Endodermal cell (in vitro differentiated cells): ENCODE measurements at regions not wholly inside any gene's neighbourhood (a gene's known extent, or its start where the extent isn't known, plus 50 kb on each side); places are given as distances from the start of the nearest gene placed in this dataset.

Experiments
- DNase-seq: peaks from one replicate; pipeline ENCODE4 v3.0.0-alpha.2; 2017
- H3K27ac ChIP-seq: 2 replicates; pipeline ENCODE4 v1.5.1; 2013; ENCODE audit warnings: mild to moderate bottlenecking, low read depth, low read length, moderate library complexity
- H3K27me3 ChIP-seq: 2 replicates; pipeline ENCODE4 v1.6.1; 2013; ENCODE audit warnings: mild to moderate bottlenecking, low read length, moderate library complexity; ENCODE audit not compliant: insufficient read depth, control insufficient read depth, poor library complexity, severe bottlenecking
- H3K36me3 ChIP-seq: 2 replicates; pipeline ENCODE4 v1.7.0; 2013; ENCODE audit warnings: mild to moderate bottlenecking, low read length, moderate library complexity; ENCODE audit not compliant: control insufficient read depth, insufficient read depth
- H3K4me1 ChIP-seq: one replicate; pipeline ENCODE4 v1.7.0; 2013; ENCODE audit warnings: low read length; ENCODE audit not compliant: control insufficient read depth, insufficient read depth
- H3K4me3 ChIP-seq: 2 replicates; pipeline ENCODE4 v1.5.1; 2013; ENCODE audit warnings: mild to moderate bottlenecking, low read length, moderate library complexity
- H3K9ac ChIP-seq: 2 replicates; pipeline ENCODE4 v1.6.1; 2013; ENCODE audit warnings: mild to moderate bottlenecking, low read length, moderate library complexity; ENCODE audit not compliant: poor library complexity, severe bottlenecking; ENCODE audit errors: extremely low read depth
- H3K9me3 ChIP-seq: 2 replicates; pipeline ENCODE4 v1.6.1; 2013; ENCODE audit warnings: mild to moderate bottlenecking, low read length, moderate library complexity; ENCODE audit not compliant: control insufficient read depth
- H3K27ac Mint-ChIP-seq: 2 replicates; pipeline ENCODE4 v1.8.0; 2020; ENCODE audit warnings: mixed read lengths
- H3K27me3 Mint-ChIP-seq: 2 replicates; pipeline ENCODE4 v1.8.0; 2021; ENCODE audit warnings: mild to moderate bottlenecking, mixed read lengths; ENCODE audit not compliant: insufficient read depth
- H3K36me3 Mint-ChIP-seq: 2 replicates; pipeline ENCODE4 v1.8.0; 2020; ENCODE audit warnings: low read depth, mixed read lengths
- H3K4me1 Mint-ChIP-seq: 2 replicates; pipeline ENCODE4 v1.8.0; 2020; ENCODE audit warnings: mixed read lengths
- H3K4me3 Mint-ChIP-seq: 2 replicates; pipeline ENCODE4 v1.8.0; 2020; ENCODE audit warnings: mild to moderate bottlenecking, moderate library complexity, mixed read lengths
- H3K9me3 Mint-ChIP-seq: 2 replicates; pipeline ENCODE4 v1.8.0; 2020; ENCODE audit warnings: mild to moderate bottlenecking, mixed read lengths
- WGBS, 2 experiments: methylation state at CpG; one replicate each; pipeline versions ENCODE4 v1.1.5 to v1.1.7; 2013; ENCODE audit warnings: missing lambda C conversion rate in 2 of 2, mixed read lengths in 1 of 2; ENCODE audit not compliant: insufficient coverage in 1 of 2, insufficient read length in 1 of 2; 5-methylcytosine and 5-hydroxymethylcytosine counted together
- TF ChIP-seq, protein P1 (sequence below): fragments of 200-600 bp; sonication (generic); conservative IDR thresholded peaks from 2 replicates; pipeline ENCODE4 v1.5.0; 2021; ENCODE audit warnings: antibody characterized with exemption, mild to moderate bottlenecking

DNA sequence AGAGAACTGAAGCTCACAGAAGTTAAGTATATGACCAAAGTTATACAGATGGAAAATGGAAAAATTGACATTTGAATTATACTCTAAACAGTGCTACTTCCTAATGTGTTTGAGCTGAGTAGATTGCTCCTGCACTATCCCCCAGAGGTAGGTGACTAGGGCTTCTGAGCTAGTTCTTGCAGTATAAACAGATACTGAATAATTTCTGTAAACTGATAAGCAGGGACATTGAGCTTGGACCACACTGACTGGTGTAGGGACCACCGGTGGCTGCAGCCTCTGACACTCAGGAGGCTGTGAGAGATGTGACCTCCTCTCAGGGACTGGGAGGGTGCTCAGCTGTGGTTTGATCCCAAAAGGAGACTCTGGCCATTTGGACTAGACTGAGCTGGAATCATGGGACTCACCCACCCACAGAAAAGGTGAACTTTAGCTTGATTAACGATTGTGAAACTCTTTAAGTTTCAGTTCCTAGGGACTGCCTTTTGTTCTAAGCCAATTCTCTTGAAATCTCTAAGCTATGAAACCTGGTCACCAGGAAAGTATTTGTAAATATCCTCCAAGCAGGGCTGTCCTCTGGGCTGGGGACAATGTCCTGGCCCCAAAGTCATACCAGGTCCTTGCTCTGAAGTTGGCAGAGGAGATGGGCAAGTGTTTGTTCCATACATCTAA is 291.5 kb downstream of the SEC61B start:
- H3K4me1 ChIP-seq = peaks cover 5% of the 10 kb centered on the region
- TF ChIP-seq, protein P1, sequence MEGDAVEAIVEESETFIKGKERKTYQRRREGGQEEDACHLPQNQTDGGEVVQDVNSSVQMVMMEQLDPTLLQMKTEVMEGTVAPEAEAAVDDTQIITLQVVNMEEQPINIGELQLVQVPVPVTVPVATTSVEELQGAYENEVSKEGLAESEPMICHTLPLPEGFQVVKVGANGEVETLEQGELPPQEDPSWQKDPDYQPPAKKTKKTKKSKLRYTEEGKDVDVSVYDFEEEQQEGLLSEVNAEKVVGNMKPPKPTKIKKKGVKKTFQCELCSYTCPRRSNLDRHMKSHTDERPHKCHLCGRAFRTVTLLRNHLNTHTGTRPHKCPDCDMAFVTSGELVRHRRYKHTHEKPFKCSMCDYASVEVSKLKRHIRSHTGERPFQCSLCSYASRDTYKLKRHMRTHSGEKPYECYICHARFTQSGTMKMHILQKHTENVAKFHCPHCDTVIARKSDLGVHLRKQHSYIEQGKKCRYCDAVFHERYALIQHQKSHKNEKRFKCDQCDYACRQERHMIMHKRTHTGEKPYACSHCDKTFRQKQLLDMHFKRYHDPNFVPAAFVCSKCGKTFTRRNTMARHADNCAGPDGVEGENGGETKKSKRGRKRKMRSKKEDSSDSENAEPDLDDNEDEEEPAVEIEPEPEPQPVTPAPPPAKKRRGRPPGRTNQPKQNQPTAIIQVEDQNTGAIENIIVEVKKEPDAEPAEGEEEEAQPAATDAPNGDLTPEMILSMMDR = no peak
- Mint-ChIP-seq H3K4me1 (peaks cover 28% of the 10 kb centered on the region), H3K36me3 (no peaks in the 10 kb centered on the region), H3K27ac (no peak overlapping the region), H3K27me3 (peaks cover 1% of the 10 kb centered on the region), H3K4me3 (no peak overlapping the region), H3K9me3 (no peaks in the 10 kb centered on the region)
- no peaks in the 10 kb centered on the region for H3K27me3 ChIP-seq
- H3K36me3 ChIP-seq = no peaks in the 10 kb centered on the region
- no peak overlapping the region for H3K4me3 ChIP-seq
- no peak overlapping the region for H3K9ac ChIP-seq
- H3K27ac ChIP-seq = no peak overlapping the region
- H3K9me3 ChIP-seq = no peaks in the 10 kb centered on the region
- 87 to 100% methylated on average over 2 of the region's 2 CpGs for WGBS, 2 experiments
- no peak for DNase-seq

DNA sequence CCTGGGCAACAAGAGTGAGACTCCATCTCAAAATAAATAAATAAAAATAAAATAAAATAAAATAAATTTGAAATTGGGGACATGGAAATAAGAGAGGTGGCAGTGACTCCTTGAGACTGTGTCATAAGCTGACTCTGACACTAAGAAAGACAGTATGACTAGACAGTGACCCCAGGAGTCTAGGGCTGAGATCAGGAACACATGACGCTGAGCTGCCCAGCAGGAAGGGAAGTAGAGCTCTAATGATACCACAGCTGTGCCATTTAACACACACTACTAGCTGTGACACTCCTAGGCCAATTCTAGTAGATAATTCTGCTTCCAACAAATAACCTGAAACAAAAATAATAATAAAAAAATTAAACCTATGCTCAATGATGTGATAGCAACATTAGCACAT is 293.0 kb downstream of the SEC61B start:
- Histone ChIP-seq H3K27ac (no peak overlapping the region), H3K9ac (no peak overlapping the region), H3K4me1 (peaks cover 2% of the 10 kb centered on the region), H3K36me3 (no peaks in the 10 kb centered on the region), H3K27me3 (no peaks in the 10 kb centered on the region), H3K9me3 (no peaks in the 10 kb centered on the region), H3K4me3 (no peak overlapping the region)
- H3K36me3 Mint-ChIP-seq = no peaks in the 10 kb centered on the region
- H3K9me3 Mint-ChIP-seq = no peaks in the 10 kb centered on the region
- peaks cover 1% of the 10 kb centered on the region for H3K27me3 Mint-ChIP-seq
- TF ChIP-seq, protein P1 = no peak
- no peak overlapping the region for H3K4me3 Mint-ChIP-seq
- WGBS, 2 experiments = 85% methylated on average over 1 of the region's 1 CpG; no CpG with 5 or more reads in 1 of the 2 experiments
- no peak overlapping the region for H3K27ac Mint-ChIP-seq
- H3K4me1 Mint-ChIP-seq = peaks cover 15% of the 10 kb centered on the region
- no peak for DNase-seq

DNA sequence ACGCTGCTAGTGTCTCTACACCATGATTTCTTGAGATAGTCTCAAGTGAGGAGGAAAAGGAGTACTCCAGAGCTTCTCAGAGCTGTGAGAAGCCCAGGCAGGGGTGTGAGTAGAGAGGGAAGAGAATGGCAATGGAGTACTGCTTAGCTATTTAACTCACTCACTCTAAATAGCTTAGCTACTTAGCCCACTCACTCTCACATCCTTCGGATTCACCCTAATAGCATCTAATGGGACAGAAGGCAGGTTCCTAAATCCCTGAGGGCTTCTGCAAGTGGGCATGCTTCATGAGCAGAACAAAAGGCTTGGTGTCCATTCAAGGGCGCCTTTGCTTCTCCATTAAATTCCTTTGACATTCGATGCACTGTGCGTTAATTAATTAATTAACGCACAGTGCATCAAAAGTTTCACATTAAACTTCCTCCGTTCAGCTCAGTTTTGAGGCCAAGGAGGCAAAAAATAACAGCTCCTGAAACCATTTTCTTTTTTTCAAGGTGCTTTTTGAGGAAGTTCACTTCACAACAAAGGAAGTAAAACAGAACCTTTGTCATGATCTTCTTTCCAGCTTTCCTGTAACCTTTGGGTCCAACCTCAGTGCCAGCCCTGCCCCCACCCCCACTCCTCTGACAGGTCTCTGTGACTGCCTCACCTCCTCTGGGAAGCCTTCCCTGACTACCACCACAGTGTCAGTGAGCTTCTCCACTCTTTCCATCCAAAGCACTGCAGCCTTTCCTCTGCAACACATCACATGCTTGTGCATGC is 294.0 kb downstream of the SEC61B start:
- H3K36me3 Mint-ChIP-seq = no peaks in the 10 kb centered on the region
- no peak for DNase-seq
- whole genome bisulfite sequencing, 2 experiments = 88 to 95% methylated on average over 7 of the region's 7 CpGs
- H3K4me1 ChIP-seq = peaks cover 2% of the 10 kb centered on the region
- no peak overlapping the region for H3K9ac ChIP-seq
- no peak overlapping the region for H3K27ac ChIP-seq
- H3K27me3 Mint-ChIP-seq = peaks cover 1% of the 10 kb centered on the region
- TF ChIP-seq, protein P1 = no peak
- no peaks in the 10 kb centered on the region for H3K27me3 ChIP-seq
- H3K9me3 Mint-ChIP-seq = no peaks in the 10 kb centered on the region
- no peak overlapping the region for H3K27ac Mint-ChIP-seq
- H3K36me3 ChIP-seq = no peaks in the 10 kb centered on the region
- peaks cover 12% of the 10 kb centered on the region for H3K4me1 Mint-ChIP-seq
- no peaks in the 10 kb centered on the region for H3K9me3 ChIP-seq
- H3K4me3 Mint-ChIP-seq = no peak overlapping the region
- no peak overlapping the region for H3K4me3 ChIP-seq
